H9 (cell line): ENCODE measurements at regions not wholly inside any gene's neighbourhood (a gene's known extent, or its start where the extent isn't known, plus 50 kb on each side); places are given as distances from the start of the nearest gene placed in this dataset.

Experiments
- DNase-seq: peaks from one replicate; pipeline ENCODE4 v3.0.0-alpha.2; 2017
- H2AFZ ChIP-seq: one replicate; pipeline ENCODE4 v1.6.1; 2013; ENCODE audit warnings: mild to moderate bottlenecking, low read length, control low read depth, moderate library complexity
- H2AK5ac ChIP-seq: 2 replicates; pipeline ENCODE4 v1.6.1; 2013; ENCODE audit warnings: low read length, control low read depth, mixed read lengths; ENCODE audit not compliant: insufficient read length
- H2BK120ac ChIP-seq: one replicate; pipeline ENCODE4 v1.6.1; 2013; ENCODE audit warnings: low read depth, mild to moderate bottlenecking, low read length, control low read depth, inconsistent platforms; ENCODE audit not compliant: poor library complexity, severe bottlenecking
- H2BK12ac ChIP-seq: 2 replicates; pipeline ENCODE4 v1.6.1; 2013; ENCODE audit warnings: low read length, control low read depth, mixed read lengths, low read depth; ENCODE audit not compliant: insufficient read length
- H2BK15ac ChIP-seq: 2 replicates; pipeline ENCODE4 v1.6.1; 2013; ENCODE audit warnings: low read depth, low read length, control low read depth
- H2BK20ac ChIP-seq: one replicate; pipeline ENCODE4 v1.6.1; 2013; ENCODE audit warnings: low read depth, mild to moderate bottlenecking, low read length, control low read depth, inconsistent platforms; ENCODE audit not compliant: poor library complexity, severe bottlenecking
- H2BK5ac ChIP-seq: 2 replicates; pipeline ENCODE4 v1.6.1; 2013; ENCODE audit warnings: low read length, control low read depth, mixed read lengths; ENCODE audit not compliant: insufficient read length
- H3K14ac ChIP-seq: 2 replicates; pipeline ENCODE4 v1.6.1; 2013; ENCODE audit warnings: low read length, control low read depth; ENCODE audit not compliant: insufficient read depth
- H3K18ac ChIP-seq: 2 replicates; pipeline ENCODE4 v1.6.1; 2013; ENCODE audit warnings: low read depth, mild to moderate bottlenecking, mixed read lengths, low read length, control low read depth; ENCODE audit not compliant: insufficient read length
- H3K23ac ChIP-seq: 2 replicates; pipeline ENCODE4 v1.6.1; 2013; ENCODE audit warnings: low read length, control low read depth, mixed read lengths, low read depth; ENCODE audit not compliant: insufficient read length
- H3K23me2 ChIP-seq: 2 replicates; pipeline ENCODE4 v1.6.1; 2013; ENCODE audit warnings: low read depth, mild to moderate bottlenecking, mixed read lengths, low read length, control low read depth; ENCODE audit not compliant: insufficient read length, poor library complexity, severe bottlenecking
- H3K27ac ChIP-seq: 2 replicates; pipeline ENCODE4 v1.5.1; 2013; ENCODE audit warnings: low read length, control low read depth, mixed read lengths, low read depth; ENCODE audit not compliant: insufficient read length
- H3K27me3 ChIP-seq: 2 replicates; pipeline ENCODE4 v1.6.1; 2013; ENCODE audit warnings: low read length, control low read depth, inconsistent platforms; ENCODE audit not compliant: insufficient read depth
- H3K4ac ChIP-seq: 2 replicates; pipeline ENCODE4 v1.6.1; 2013; ENCODE audit warnings: low read depth, mild to moderate bottlenecking, control low read depth, inconsistent platforms, low read length, moderate library complexity
- H3K4me1 ChIP-seq: 2 replicates; pipeline ENCODE4 v1.6.1; 2013; ENCODE audit warnings: low read length, control low read depth, inconsistent platforms; ENCODE audit not compliant: insufficient read depth
- H3K4me2 ChIP-seq: 2 replicates; pipeline ENCODE4 v1.6.1; 2013; ENCODE audit warnings: low read length, control low read depth, mixed read lengths; ENCODE audit not compliant: insufficient read length, insufficient read depth
- H3K56ac ChIP-seq: 2 replicates; pipeline ENCODE4 v1.6.1; 2013; ENCODE audit warnings: low read depth, mild to moderate bottlenecking, mixed read lengths, low read length, control low read depth; ENCODE audit not compliant: insufficient read length
- H3K79me1 ChIP-seq: 2 replicates; pipeline ENCODE4 v1.6.1; 2013; ENCODE audit warnings: low read depth, mild to moderate bottlenecking, moderate library complexity, low read length, control low read depth, inconsistent platforms; ENCODE audit not compliant: insufficient read depth, poor library complexity, severe bottlenecking
- H3K79me2 ChIP-seq: 2 replicates; pipeline ENCODE4 v1.6.1; 2013; ENCODE audit warnings: low read length, control low read depth, inconsistent platforms; ENCODE audit not compliant: insufficient read depth
- H3K9ac ChIP-seq: 2 replicates; pipeline ENCODE4 v1.6.1; 2013; ENCODE audit warnings: low read length, control low read depth, mixed read lengths; ENCODE audit not compliant: insufficient read length; ENCODE audit errors: extremely low read depth
- H3K9me3 ChIP-seq: one replicate; pipeline ENCODE4 v1.6.1; 2013; ENCODE audit warnings: low read depth, low read length, inconsistent platforms; ENCODE audit not compliant: control insufficient read depth
- H3T11ph ChIP-seq: one replicate; pipeline ENCODE4 v1.6.1; 2013; ENCODE audit warnings: mild to moderate bottlenecking, low read length, control low read depth, inconsistent platforms
- H4K20me1 ChIP-seq: one replicate; pipeline ENCODE4 v1.6.1; 2013; ENCODE audit not compliant: control insufficient read depth, insufficient read length, insufficient read depth
- H4K5ac ChIP-seq: 2 replicates; pipeline ENCODE4 v1.6.1; 2013; ENCODE audit warnings: low read depth, mild to moderate bottlenecking, mixed read lengths, low read length, control low read depth; ENCODE audit not compliant: insufficient read length
- H4K8ac ChIP-seq: replicated peaks from 2 replicates; pipeline ENCODE4 v1.6.1; 2013; ENCODE audit warnings: low read length, control low read depth, mixed read lengths, low read depth; ENCODE audit not compliant: insufficient read length
- H4K91ac ChIP-seq: 2 replicates; pipeline ENCODE4 v1.6.1; 2013; ENCODE audit warnings: low read depth, mild to moderate bottlenecking, moderate library complexity, mixed read lengths, low read length, control low read depth; ENCODE audit not compliant: insufficient read length
- H3K27ac Mint-ChIP-seq, 3 experiments: 2 replicates in 2 of 3; 3 replicates in 1 of 3; pipeline ENCODE4 v1.8.0; 2020 to 2021; ENCODE audit warnings: mixed read lengths in 3 of 3, mild to moderate bottlenecking in 1 of 3, moderate library complexity in 1 of 3
- H3K27me3 Mint-ChIP-seq: 2 replicates; pipeline ENCODE4 v1.8.0; 2021; ENCODE audit warnings: low read depth, mild to moderate bottlenecking, moderate library complexity, mixed read lengths
- H3K36me3 Mint-ChIP-seq, 3 experiments: 2 replicates in 2 of 3; 3 replicates in 1 of 3; pipeline ENCODE4 v1.8.0; 2020 to 2021; ENCODE audit warnings: low read depth in 3 of 3, mixed read lengths in 3 of 3; ENCODE audit not compliant: insufficient read depth in 1 of 3
- H3K4me1 Mint-ChIP-seq, 2 experiments: 2 replicates each; pipeline ENCODE4 v1.8.0; 2020; ENCODE audit warnings: mixed read lengths in 2 of 2
- H3K4me3 Mint-ChIP-seq, 2 experiments: 2 replicates in 1 of 2; 3 replicates in 1 of 2; pipeline ENCODE4 v1.8.0; 2020 to 2021; ENCODE audit warnings: mild to moderate bottlenecking in 2 of 2, mixed read lengths in 2 of 2, moderate library complexity in 1 of 2
- H3K9me3 Mint-ChIP-seq, 2 experiments: 2 replicates in 1 of 2; 3 replicates in 1 of 2; pipeline ENCODE4 v1.8.0; 2020; ENCODE audit warnings: mild to moderate bottlenecking in 2 of 2, mixed read lengths in 2 of 2, moderate library complexity in 1 of 2
- CTCF ChIP-seq: fragments of 200-600 bp; sonication (generic); conservative IDR thresholded peaks from 3 replicates; pipeline ENCODE4 v1.8.0; 2021; ENCODE audit warnings: antibody characterized with exemption, mild to moderate bottlenecking
- WGBS: extraction: QIAGEN DNeasy Blood & Tissue Kit; methylation state at CpG from one replicate; pipeline ENCODE4 v1.1.7; 2013; ENCODE audit warnings: missing lambda C conversion rate, low lambda C conversion rate, mixed read lengths; ENCODE audit not compliant: insufficient read length; ENCODE audit errors: extremely low coverage; 5-methylcytosine and 5-hydroxymethylcytosine counted together

- Histone ChIP-seq H4K5ac (no peak overlapping the region), H3K9me3 (no peaks in the 10 kb centered on the region), H3K23me2 (no peaks in the 10 kb centered on the region), H2BK12ac (no peak overlapping the region), H3K23ac (no peak overlapping the region), H3K4me2 (no peak overlapping the region), H2BK15ac (no peak overlapping the region), H3K4me1 (no peaks in the 10 kb centered on the region), H2AK5ac (no peak overlapping the region), H2BK120ac (no peak overlapping the region), H2BK5ac (no peak overlapping the region), H4K91ac (no peak overlapping the region), H3K56ac (no peak overlapping the region), H3K79me2 (no peaks in the 10 kb centered on the region), H3T11ph (no peak overlapping the region), H2AFZ (no peak overlapping the region), H3K4ac (no peak overlapping the region), H3K27me3 (no peaks in the 10 kb centered on the region), H3K79me1 (no peaks in the 10 kb centered on the region), H3K27ac (no peak overlapping the region), H4K8ac (no peak overlapping the region), H3K9ac (no peak overlapping the region), H4K20me1 (no peaks in the 10 kb centered on the region), H2BK20ac (no peak overlapping the region), H3K18ac (no peak overlapping the region), H3K14ac (no peak overlapping the region)
- Mint-ChIP-seq H3K27me3 (no peaks in the 10 kb centered on the region; the same call in none of the 2 replicates), H3K4me1 (no peaks in the 10 kb centered on the region), H3K36me3 (no peaks in the 10 kb centered on the region; a peak in 1 of 7 replicates), H3K4me3 (no peak overlapping the region), H3K9me3 (no peaks in the 10 kb centered on the region), H3K27ac (no peak overlapping the region)
- WGBS: no CpG with 5 or more reads among the region's 1 CpG
- DNase-seq: no peak
- TF ChIP-seq CTCF: no peak
Measured at GRCh38 chr10:24104895-24105294, 104.0 kb upstream of the KIAA1217 start.
